Activated B cell treated with CpG ODN at 0.5 μM for 24 hours (primary cell): ENCODE measurements at regions not wholly inside any gene's neighbourhood (a gene's known extent, or its start where the extent isn't known, plus 50 kb on each side); places are given as distances from the start of the nearest gene placed in this dataset.

ENCODE experiments used
- ATAC-seq: fragments of 200-7000 bp; cut with Tn5 transposase; one replicate; pipeline ENCODE4 v1.10.0; 2021; ENCODE audit warnings: low read depth, mild to moderate bottlenecking, moderate library complexity
- CTCF ChIA-PET: fragments of 350-600 bp; sonication (Branson Sonifier 250); formaldehyde crosslinking; loops from one replicate; lab custom pipeline; 2021; ENCODE audit warnings: antibody characterized with exemption; lab: Charles Lee
- POLR2A ChIA-PET: fragments of 350-600 bp; sonication (Branson Sonifier 250); formaldehyde crosslinking; loops from one replicate; lab custom pipeline; 2021; ENCODE audit warnings: antibody characterized with exemption; lab: Charles Lee
- DNase-seq: peaks from one replicate; pipeline ENCODE4 v3.0.0; 2022
- H3K27ac Mint-ChIP-seq: one replicate; pipeline ENCODE4 v1.8.0; 2020; ENCODE audit warnings: mixed read lengths
- H3K27me3 Mint-ChIP-seq: one replicate; pipeline ENCODE4 v1.8.0; 2021; ENCODE audit warnings: mixed read lengths
- H3K36me3 Mint-ChIP-seq: one replicate; pipeline ENCODE4 v1.8.0; 2021; ENCODE audit warnings: low read depth, mixed read lengths
- H3K4me1 Mint-ChIP-seq: one replicate; pipeline ENCODE4 v1.8.0; 2021; ENCODE audit warnings: mixed read lengths
- H3K4me3 Mint-ChIP-seq: one replicate; pipeline ENCODE4 v1.8.0; 2020; ENCODE audit warnings: mild to moderate bottlenecking, mixed read lengths
- H3K9me3 Mint-ChIP-seq: one replicate; pipeline ENCODE4 v1.8.0; 2020; ENCODE audit warnings: mixed read lengths
- intact Hi-C: fragments of 100-400 bp; cut with micrococcal nuclease; formaldehyde crosslinking; loops from one replicate; pipeline ENCODE4 v1.15.1; 2024
- TF ChIP-seq, protein P1 (sequence below): fragments of 200-600 bp; IDR thresholded peaks from one replicate; pipeline ENCODE4 v1.8.0; 2022; ENCODE audit warnings: antibody characterized with exemption, mild to moderate bottlenecking

DNA sequence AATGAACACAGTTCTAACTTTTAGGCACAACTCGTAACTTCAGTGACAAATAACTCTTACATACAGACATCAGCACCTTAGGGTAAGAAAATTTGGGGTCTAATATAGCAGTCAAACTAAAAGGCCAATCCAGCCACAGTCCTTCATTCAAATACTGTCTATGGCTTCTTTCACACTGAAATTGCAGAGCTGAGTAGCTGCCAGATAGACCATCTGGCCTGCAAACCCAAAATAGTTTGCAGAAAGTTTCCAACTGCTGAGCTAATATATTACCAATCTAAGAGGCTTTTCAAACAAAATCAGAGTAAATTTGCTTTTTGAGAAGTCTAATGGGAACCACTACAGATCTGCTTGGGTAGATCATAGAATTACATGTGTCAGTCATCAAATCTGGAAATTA lies 183.4 kb downstream of the GALR1 start:
- ATAC-seq (no peak), DNase-seq (no peak)
- ChIA-PET POLR2A (no interaction called here), CTCF (no interaction called here)
- H3K36me3 Mint-ChIP-seq, result no peaks in the 10 kb centered on the region
- intact Hi-C loops, result no loop called here
- TF ChIP-seq, protein P1, sequence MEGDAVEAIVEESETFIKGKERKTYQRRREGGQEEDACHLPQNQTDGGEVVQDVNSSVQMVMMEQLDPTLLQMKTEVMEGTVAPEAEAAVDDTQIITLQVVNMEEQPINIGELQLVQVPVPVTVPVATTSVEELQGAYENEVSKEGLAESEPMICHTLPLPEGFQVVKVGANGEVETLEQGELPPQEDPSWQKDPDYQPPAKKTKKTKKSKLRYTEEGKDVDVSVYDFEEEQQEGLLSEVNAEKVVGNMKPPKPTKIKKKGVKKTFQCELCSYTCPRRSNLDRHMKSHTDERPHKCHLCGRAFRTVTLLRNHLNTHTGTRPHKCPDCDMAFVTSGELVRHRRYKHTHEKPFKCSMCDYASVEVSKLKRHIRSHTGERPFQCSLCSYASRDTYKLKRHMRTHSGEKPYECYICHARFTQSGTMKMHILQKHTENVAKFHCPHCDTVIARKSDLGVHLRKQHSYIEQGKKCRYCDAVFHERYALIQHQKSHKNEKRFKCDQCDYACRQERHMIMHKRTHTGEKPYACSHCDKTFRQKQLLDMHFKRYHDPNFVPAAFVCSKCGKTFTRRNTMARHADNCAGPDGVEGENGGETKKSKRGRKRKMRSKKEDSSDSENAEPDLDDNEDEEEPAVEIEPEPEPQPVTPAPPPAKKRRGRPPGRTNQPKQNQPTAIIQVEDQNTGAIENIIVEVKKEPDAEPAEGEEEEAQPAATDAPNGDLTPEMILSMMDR, result no peak
- no peaks in the 10 kb centered on the region for H3K9me3 Mint-ChIP-seq
- no peak overlapping the region for H3K27ac Mint-ChIP-seq
- no peak overlapping the region for H3K4me3 Mint-ChIP-seq
- peaks cover 14% of the 10 kb centered on the region for H3K27me3 Mint-ChIP-seq
- no peaks in the 10 kb centered on the region for H3K4me1 Mint-ChIP-seq

DNA sequence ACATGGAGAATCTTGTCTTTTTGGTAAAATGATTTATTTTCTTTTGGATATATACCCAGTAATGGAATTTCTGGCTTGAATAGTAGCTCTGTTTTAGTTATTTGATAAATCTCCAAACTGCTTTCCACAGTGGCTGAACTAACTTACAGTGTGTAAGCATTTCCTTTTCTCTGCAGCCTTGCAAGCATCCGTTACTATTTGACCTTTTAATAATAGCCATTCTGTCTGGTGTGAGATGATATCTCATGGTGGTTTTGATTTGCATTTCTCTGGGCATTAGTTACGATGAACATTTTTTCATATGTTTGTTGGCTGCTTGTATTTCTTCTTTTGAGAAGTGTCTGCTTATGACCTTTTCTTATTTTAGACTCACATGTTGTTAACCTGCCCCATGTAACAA lies 190.2 kb downstream of the GALR1 start:
- H3K4me3 Mint-ChIP-seq, result no peak overlapping the region
- TF ChIP-seq, protein P1, result no peak
- H3K9me3 Mint-ChIP-seq, result no peaks in the 10 kb centered on the region

GRCh38 chr18:77442393-77442792 lies 192.7 kb downstream of the GALR1 start:
- no peaks in the 10 kb centered on the region for H3K9me3 Mint-ChIP-seq
- ATAC-seq (no peak), DNase-seq (no peak)
- TF ChIP-seq, protein P1, result no peak
- intact Hi-C loops, result no loop called here
- no peak overlapping the region for H3K4me3 Mint-ChIP-seq
- H3K27ac Mint-ChIP-seq, result no peak overlapping the region
- CTCF ChIA-PET, result no interaction called here
- H3K4me1 Mint-ChIP-seq, result no peaks in the 10 kb centered on the region
- H3K27me3 Mint-ChIP-seq, result peaks cover 7% of the 10 kb centered on the region
- H3K36me3 Mint-ChIP-seq, result no peaks in the 10 kb centered on the region
- POLR2A ChIA-PET, result no interaction called here

More for the DNA sequence above, 190.2 kb downstream of the GALR1 start:
- intact Hi-C loops, result no loop called here
- CTCF ChIA-PET, result no interaction called here
- no peak for ATAC-seq
- POLR2A ChIA-PET, result no interaction called here
- Mint-ChIP-seq H3K4me1 (no peaks in the 10 kb centered on the region), H3K36me3 (no peaks in the 10 kb centered on the region), H3K27me3 (peaks cover 7% of the 10 kb centered on the region), H3K27ac (no peak overlapping the region)
- DNase-seq, result no peak

DNA sequence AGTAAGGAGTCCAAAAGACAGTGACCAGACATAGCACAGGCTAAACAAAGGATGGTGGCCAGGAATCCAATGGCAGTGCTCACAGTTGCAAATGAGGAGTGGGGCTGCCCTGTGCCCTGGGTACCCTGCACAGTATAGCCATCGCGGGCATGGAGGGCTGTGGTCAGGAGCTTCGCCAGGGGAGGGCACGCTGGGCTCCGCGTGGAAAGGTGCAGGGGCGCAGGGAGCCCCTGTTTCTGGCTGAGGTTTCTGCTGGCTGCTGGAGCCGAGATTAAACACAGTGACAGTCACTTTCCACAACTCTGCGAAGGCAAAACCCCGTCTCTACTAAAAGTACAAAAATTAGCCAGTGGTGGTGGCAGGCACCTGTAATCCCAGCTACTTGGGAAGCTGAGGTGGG lies 194.7 kb downstream of the GALR1 start:
- intact Hi-C loops, result no loop called here
- ChIA-PET POLR2A (no interaction called here), CTCF (no interaction called here)
- Mint-ChIP-seq H3K27me3 (peaks cover 12% of the 10 kb centered on the region), H3K4me3 (no peak overlapping the region), H3K27ac (no peak overlapping the region), H3K9me3 (no peaks in the 10 kb centered on the region), H3K4me1 (no peaks in the 10 kb centered on the region), H3K36me3 (no peaks in the 10 kb centered on the region)
- ATAC-seq, result no peak
- no peak for DNase-seq
- TF ChIP-seq, protein P1, result no peak

- peaks cover 9% of the 10 kb centered on the region for H3K27me3 Mint-ChIP-seq
- H3K36me3 Mint-ChIP-seq, result no peaks in the 10 kb centered on the region
- ATAC-seq (no peak), DNase-seq (no peak)
- CTCF ChIA-PET, result no interaction called here
- no peaks in the 10 kb centered on the region for H3K9me3 Mint-ChIP-seq
- TF ChIP-seq, protein P1, result no peak
- intact Hi-C loops, result no loop called here
- H3K4me1 Mint-ChIP-seq, result no peaks in the 10 kb centered on the region
- H3K4me3 Mint-ChIP-seq, result no peak overlapping the region
- POLR2A ChIA-PET, result no interaction called here
- H3K27ac Mint-ChIP-seq, result no peak overlapping the region
Observed at GRCh38 chr18:77448046-77448445, 198.4 kb downstream of the GALR1 start.
